ENCODE measurements at regions not wholly inside any gene's neighbourhood (a gene's known extent, or its start where the extent isn't known, plus 50 kb on each side); places are given as distances from the start of the nearest gene placed in this dataset.
"Not testable (repeated sequence)": the region's sequence is repeated elsewhere in the genome, so short reads cannot be mapped to it uniquely, and the experiment has no call there.

DNA sequence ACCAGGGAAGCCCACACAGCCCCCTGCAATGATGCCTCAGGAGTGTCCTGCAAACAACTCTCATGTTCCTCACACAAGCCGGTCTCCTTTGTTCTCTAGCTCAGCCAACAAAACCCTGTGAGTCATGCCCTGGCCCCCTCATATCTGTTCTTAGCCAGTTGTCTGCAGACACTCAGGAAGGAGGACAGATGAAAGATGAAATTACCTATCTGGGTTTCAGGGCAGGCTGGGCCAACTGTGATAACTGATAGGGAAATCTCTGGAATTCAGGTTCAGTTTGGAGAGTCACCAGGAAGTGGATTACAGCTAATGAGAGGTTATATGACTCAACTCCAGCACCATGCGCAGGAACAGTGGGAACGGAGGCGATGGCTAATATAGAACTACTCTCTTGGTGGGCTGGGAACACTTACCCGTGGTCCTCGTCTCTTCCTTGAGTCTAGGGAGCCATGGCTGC, 352.0 kb upstream of the ADAMTS9 start:
- DNase-seq (ENCODE audit: low spot score) = peak; percentile 62

DNA sequence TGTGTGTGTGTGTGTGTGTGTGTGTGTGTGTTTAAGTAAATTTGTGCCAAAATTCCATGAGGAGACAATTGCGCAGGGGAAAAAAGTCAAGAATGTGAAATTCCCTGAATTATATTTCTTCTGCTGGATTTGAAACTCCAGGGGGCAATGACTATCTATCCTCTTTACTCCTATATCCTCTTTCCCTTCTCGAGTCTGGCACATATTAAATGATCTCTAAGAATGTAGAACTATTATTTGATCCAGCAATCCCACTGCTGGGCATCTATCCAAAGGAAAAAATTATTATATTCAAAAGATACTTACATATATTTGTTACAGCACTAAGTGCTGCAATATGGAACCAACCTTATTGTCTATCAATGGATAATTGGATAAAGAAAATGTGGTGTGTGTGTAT, 350.1 kb upstream of the ADAMTS9 start:
- no peak for DNase-seq (ENCODE audit: low spot score)

DNA sequence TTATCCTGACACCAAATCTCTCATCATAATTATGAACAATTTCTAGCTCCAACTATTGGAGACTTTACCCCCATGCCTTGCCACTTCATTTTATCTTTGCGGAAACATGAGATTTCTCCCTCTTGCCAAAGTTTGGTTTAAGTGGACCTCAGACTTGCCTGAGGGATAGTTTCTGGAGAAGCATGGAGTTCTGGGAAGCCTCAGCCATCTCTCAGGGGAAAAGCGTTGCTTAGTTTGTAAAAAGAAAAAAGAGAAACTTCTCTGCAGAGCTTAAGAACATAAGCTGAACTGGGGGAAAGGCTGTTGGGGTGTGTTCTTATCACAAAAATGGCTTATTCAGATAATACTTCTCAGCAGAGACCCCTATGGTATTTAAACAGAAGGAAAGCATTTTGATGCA, 347.4 kb upstream of the ADAMTS9 start:
- peak; percentile 94 for DNase-seq (ENCODE audit: low spot score)

DNA sequence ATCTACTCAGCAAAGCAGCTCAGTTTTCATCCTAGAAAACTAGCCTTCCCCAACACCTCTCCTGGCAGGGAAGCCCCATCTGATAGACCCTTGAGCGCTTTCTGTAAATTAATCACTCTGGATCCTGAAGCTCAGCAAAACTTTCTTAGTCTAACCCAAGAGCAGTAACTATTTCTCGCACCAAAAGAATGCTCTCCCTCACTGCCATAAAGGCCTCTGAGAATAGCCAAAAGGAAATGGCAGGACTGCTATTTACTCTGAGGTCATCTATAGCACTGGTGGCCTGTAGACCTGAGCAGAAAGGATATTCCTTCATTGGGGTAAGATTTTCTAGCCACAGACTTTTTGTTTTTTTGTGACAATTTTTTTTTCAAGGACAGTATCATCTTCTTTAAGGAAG, 345.8 kb upstream of the ADAMTS9 start:
- no peak for DNase-seq (ENCODE audit: low spot score)

DNA sequence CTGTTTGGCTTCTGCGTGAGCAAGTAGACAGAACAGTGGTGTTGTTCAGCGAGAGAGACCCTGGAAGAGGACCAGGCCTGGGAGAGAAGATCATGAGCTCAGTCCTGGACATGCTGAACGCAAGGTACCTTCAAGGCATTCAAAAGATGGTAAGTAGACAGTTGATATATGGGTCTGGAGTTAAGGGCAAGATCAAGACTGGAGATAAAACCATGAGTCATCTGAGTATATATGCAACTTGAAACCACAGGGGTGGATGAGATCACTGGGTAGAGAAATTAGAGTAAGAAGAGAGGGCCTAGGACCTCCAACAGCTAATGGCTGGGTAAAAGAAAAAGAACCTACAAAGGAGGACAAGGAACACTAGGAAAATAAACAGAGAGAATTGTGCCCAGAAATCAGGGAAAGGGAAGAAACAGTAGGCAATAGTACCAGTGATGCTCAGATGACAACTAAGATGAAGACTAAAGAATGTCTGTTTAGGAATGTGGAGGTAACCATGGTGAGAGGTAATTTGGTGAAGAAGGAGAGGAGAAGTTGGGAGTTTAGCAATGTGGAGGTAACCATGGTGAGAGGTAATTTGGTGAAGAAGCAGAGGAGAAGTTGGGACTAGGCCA, 343.2 kb upstream of the ADAMTS9 start:
- peak; percentile 69 for DNase-seq (ENCODE audit: low spot score)

DNA sequence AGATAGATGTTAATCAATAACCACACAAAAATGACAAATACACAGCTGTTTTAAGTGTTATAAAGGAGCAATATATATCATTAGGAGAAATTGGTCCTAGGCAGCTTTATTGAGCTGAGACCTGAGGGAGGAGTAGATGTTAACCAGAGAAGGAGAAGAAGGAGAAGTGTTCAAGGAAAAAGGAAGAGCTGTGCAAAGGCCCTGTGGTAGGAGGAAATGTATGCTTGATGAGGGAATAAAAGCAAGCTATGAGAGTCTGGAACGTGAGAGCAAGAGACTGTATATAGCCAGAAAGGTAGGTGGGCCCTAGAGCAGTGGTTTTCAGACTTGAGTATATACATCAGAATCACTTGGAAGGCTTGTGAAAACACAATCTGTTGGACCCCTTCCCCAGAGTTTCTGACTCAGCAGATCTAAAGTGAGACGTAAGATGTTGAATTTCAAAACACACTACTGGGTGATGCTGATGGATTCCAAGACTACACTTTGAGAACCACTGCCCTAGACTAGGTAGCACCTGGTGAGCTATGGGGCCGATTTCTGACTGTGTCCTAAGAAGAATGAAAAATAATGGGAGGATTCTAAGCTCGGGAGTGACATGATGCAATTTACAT, 342.3 kb upstream of the ADAMTS9 start:
- DNase-seq (ENCODE audit: low spot score) = no peak

DNA sequence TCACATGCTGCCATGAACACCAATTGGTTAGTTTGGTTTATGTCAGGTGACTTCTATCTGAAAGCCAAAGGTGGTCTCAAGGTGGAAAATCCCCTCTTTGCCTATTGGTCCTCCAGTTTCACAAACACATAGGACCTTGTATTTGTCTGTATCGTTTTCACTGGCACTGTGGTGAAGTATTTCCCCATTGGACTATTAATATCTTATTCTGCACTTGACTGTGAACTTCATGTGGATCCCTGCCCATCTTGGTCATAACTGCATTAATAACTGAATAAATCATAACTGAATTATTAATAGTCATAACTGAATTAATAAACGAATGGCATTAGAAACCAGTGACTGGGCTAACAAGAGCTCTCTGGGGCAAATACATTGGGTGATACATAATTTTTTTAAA, 341.3 kb upstream of the ADAMTS9 start:
- DNase-seq (ENCODE audit: low spot score) = no peak

DNA sequence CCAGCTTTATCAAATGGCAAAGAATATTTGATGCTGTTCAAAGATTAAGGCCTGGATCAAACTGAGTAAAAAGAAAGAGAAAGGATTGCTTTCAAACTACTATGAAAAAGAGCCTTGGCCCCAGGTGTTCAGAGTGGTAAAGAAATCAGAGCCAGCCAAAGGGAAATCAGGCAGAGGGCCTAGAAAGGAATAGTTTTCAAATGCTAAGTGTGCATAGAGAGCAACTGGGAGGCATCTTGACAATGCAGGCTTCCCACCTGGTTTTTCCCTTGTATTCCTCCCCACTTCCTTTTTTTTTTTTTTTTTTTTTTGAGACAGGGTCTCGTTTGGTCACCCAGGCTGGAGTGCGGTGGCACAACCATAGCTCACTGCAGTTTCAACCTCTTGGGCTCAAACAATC, 340.2 kb upstream of the ADAMTS9 start:
- no peak for DNase-seq (ENCODE audit: low spot score)

DNA sequence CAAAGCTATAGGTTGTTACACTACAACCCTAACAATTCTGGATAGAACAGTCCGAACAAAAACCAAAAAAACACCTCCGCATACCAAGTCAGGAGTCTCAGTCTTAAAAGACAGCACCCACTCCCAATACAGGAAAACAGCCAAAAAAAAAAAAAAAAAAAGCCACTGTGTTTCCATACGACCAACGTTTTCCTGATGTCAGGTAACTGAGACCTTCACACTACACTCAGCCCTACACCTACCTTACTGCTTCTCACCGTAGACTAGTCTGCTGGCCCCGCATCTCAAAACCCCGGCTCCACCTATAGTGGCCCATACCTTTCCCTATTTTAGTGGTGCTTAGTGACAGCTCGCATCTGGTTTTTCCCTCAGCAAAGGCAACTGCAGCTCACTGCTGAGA, 339.5 kb upstream of the ADAMTS9 start:
- no peak for DNase-seq (ENCODE audit: low spot score)

DNA sequence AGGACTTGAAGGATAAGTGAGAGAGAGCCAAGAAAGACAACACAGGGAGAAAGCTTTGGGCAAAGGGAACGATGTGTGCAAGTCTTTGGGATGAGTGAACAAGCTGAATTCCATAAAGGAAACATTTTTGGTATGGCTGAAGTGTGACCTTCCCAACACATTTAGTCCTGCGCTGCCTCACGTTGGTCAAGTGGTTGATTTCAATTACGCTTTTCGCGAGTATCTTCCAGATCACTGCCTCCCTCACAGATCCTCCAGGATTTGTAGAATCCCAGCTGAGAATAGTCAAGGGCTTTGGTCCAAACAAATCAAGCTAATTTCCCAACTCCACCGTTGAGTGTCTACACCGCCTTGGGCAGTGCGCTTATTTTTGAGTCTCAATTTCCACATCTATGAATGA, 338.4 kb upstream of the ADAMTS9 start:
- DNase-seq (ENCODE audit: low spot score) = no peak

DNA sequence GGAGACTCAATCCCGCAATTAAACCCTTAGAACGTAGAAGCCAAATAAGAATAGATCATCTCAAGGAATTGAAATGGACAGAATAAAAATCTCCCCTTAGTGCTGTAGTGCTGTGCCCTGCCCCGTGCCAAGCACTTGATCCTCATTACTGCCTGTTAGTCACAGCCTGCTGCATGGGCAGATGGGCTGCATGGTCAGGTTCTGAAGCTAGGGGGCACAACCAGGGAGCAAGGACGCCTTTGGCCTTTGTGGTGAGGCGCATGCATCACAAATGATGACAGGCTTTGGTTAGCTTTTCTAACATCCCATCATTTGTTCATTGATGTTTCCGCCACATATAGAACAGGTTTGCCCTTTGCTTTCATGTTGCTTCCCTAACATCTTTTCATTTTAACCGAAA, 336.3 kb upstream of the ADAMTS9 start:
- no peak for DNase-seq (ENCODE audit: low spot score)

DNA sequence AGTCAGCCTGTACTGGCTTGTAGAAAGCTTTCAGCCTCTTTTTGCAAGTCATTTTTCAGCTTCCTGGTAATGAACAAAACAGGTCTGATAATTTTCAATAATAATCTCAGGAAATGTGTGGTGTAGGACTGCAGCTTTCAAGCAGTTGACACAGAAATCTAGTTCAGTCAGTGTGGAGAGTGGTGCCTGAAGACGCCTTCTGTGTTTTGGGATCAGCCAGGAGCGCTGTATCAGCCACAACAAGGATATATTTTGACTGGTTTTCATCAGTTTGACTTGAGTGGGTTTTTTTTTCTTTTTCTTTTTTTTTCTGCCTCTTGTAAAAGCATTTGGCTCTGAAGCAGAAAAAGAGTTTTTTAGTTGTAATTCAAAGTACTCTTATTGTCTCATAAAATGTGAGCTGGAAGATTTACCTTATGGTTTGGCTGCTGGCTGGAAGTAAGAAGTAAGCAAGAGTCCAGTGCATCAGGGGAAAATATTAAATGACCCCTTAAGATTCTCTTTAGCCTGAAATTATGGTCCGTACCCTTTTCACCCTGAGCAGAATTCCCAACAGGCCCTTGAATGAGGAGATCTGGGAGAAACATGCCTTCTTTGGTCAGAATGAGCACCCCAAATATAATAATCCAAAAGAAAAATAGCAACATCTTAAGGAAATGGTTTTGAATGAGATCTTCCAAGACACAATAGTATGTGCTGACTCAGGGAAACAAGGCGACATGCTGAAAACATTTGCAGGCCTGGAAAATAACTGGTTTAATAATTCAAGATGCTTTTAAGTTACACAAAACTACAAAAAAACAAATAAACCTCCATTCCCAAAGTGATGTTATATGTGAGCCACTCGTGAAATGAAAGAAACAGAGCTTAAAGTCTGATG, 332.7 kb upstream of the ADAMTS9 start:
- DNase-seq (ENCODE audit: low spot score) = peak; percentile 95

DNA sequence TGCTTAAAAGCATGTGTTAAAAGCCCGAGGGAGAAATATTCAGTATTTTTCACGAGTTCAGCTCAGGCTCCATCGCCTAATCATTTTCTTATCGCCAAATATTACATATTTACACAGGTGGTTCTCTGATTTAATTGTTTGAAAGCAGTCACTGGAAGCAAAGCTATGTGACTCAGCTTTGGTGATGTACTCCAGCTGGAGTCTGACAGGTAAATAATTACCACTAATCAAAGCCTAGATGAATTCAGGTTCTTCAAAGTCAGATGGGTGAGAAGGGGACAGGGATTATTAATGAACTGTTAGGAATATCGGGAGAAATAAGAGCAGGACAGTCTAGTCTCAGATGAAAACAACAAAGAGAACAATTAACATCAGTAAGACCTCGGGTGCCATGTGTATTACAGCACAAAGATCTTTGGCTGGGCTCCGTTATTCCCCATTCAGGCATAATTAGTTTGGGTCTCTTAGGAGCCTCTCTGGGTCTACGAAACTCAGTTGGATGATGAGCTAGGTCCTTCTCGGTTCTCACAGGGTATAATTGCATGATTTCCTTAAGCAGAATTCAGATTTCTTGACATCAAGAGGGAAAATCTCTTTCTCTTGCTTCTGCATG, 331.7 kb upstream of the ADAMTS9 start:
- no peak for DNase-seq (ENCODE audit: low spot score)

DNA sequence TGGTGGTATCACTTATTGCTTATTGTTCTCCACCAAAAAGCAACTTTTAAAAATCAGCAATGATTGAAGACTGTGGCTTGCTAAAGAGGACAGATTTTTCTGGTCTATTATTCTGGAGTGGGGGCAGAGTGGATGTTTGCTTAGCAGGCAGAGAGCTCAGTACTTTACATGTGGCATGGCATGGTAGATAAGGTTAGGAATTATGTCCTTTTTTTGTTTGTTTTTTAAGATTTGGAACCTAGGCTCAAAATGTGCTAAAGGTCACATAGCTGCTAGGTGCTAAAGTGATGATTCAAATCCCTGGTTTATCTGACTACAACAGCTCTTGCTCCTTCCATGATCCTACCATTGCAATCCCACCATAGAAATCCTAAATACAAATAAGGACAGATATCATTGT, 331.0 kb upstream of the ADAMTS9 start:
- no peak for DNase-seq (ENCODE audit: low spot score)

DNA sequence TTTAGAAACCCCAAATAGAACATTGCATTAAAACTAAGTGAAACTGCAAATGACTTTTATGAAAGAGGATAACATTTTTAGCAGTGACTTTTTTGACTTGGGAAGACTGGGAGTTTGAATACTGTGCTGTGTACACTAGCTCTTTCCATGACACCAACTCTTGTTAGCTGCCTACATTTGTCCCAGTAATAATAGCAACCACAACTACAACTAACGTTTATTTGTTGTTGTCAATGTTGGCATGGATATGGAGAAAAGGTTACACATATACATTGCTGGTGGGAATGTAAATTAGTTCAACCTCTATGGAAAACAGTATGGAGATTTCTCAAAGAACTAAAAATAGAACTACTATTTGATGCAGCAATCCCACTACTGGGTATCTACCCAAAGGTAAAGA, 329.6 kb upstream of the ADAMTS9 start:
- DNase-seq (ENCODE audit: low spot score) = no peak

DNA sequence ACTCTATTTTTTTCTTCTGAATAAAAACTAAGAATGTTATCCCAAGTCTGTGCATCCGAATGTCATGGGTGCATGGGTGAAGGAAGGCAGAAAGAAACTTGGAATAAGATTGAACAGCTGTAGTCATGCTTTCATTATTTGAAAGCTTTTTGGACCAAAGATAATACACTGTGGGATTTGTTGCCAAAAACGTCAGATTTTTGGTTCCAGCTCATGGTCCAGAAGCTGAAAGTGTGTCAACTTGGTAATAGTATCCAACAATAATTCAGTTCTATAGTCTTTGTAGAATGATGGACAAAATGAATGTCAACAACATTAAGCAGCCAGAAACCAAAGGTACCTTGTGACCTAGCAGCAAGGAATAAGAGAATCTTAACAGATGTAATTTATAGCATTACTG, 327.9 kb upstream of the ADAMTS9 start:
- no peak for DNase-seq (ENCODE audit: low spot score)

DNA sequence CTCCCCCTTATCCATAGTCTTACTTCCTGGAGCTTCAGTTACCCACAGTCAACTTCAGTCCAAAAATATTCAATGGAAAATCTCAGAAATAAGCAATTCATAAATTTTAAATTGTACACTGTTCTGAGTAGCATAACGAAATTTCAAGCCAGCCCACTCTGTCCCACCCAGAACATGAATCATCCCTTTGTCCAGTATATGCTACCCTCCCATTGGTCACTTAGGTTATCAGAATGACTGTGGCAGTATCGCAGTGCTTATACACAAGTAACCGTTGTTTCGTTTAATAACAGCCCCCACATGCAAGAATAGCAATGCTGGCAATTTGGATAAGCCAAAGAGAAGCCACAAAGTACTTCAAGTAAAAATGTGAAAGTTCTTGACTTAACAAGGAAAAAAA, 325.3 kb upstream of the ADAMTS9 start:
- no peak for DNase-seq (ENCODE audit: low spot score)

DNA sequence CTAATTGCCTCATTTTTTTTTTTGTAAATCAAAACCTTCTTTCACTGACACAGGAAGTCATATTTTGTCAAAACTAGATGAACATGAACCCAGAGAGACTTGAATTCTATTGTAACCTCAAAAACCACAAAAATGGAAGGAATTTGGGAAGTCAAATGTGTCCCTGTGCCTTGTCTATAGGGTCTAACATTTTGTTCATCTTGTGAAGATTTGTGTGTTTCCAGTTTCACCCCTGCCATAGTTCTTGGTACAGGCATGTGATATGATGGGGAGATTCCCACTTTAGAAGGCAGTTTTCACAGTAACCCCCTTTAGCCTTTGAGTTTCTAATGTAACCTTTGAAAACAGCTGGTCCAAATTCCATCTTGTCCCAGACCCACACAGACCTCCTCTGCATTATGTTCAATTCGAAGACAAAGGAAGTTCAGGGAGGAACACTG, 318.5 kb upstream of the ADAMTS9 start:
- no peak for DNase-seq (ENCODE audit: low spot score)

DNA sequence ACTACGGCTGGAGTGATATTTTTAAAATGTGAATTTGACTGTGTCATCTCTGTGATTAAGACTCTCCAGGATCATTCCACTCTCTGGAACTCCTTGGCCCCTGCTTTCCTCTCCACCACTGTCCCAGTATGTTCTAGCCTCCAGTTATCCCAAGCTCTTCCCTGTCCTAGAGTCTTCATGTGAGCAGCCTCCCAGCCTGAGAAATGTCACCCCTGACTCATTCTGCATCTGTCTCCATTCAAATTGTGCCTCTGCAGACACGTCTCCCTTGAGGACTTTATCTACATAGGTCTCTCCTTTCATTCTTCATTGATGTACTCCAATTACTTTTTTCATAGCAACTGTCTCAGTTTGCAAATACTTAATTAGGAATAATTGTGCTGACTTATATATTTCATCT, 317.7 kb upstream of the ADAMTS9 start:
- DNase-seq (ENCODE audit: low spot score) = no peak

DNA sequence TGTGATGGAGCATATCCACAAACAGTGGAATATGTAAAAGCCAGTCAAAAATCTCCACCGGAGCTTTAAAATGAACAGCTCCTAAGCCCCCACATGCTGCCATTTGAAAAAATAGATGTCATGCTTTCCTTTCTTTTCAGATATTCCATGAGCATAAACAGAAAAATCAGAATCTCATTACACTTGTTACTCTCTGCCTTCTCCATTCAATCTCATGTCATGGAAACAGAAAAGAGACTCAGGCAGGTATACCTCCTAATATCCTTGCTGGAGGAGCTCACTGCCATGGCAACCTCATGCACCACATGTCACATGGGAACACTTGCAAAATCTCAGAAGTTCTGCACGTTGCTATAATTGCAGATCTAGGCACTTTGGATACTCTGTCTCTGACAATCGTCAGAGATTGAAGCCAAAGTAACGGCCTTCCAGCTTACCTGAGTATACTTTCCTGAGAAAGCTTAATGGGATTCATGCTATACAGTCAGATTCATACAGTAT, 317.0 kb upstream of the ADAMTS9 start:
- no peak for DNase-seq (ENCODE audit: low spot score)

DNA sequence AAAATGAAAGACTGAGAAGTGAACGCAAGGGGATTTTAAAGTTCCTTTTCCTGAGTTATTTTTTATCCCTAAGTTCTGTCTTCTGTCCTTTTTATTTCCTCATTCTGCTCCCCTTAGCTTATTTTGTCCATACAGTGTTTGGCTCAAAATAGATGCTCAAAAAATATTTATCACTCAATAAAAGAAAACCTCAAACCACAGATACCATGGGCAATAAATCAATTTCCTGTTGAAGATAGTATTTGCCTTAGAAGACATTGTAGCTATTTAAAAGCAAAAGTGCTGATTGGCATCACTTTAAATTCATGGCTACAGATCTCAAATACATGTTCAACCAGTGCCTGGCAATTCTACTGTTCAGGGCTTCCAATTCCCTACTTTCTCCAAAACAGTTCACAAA, 316.5 kb upstream of the ADAMTS9 start:
- DNase-seq (ENCODE audit: low spot score) = no peak

DNA sequence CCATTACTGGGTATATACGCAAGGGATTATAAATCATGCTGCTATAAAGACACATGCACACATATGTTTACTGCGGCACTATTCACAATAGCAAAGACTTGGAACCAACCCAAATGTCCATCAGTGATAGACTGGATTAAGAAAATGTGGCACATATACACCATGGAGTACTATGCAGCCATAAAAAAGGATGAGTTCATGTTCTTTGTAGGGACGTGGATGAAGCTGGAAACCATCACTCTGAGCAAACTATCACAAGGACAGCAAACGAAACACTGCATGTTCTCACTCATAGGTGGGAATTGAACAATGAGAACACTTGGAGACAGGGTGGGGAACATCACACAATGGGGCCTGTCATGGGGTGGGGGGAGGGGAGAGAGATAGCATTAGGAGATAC, 313.3 kb upstream of the ADAMTS9 start:
- DNase-seq (ENCODE audit: low spot score) = not testable (repeated sequence)

Data from umbilical cord (tissue), 1 donor.